Mesenchymal stem cell (in vitro differentiated cells and primary cell): ENCODE measurements at regions not wholly inside any gene's neighbourhood (a gene's known extent, or its start where the extent isn't known, plus 50 kb on each side); places are given as distances from the start of the nearest gene placed in this dataset.

ENCODE experiments used
- DNase-seq: peaks from one replicate; pipeline ENCODE4 v3.0.0-alpha.2; 2013
- H2AFZ ChIP-seq: one replicate; pipeline ENCODE4 v1.6.1; 2013; ENCODE audit warnings: low read depth, mild to moderate bottlenecking, control low read depth, inconsistent platforms, low read length, moderate library complexity
- H2AK5ac ChIP-seq: 2 replicates; pipeline ENCODE4 v1.6.1; 2013; ENCODE audit warnings: low read length, moderate library complexity, mild to moderate bottlenecking, inconsistent platforms; ENCODE audit not compliant: severe bottlenecking
- H2BK120ac ChIP-seq: one replicate; pipeline ENCODE4 v1.6.1; 2013; ENCODE audit warnings: low read depth, mild to moderate bottlenecking, inconsistent platforms, low read length, moderate library complexity
- H2BK12ac ChIP-seq, 2 experiments: one replicate each; pipeline ENCODE4 v1.6.1; 2013; ENCODE audit warnings: inconsistent platforms in 2 of 2, low read length in 2 of 2, mild to moderate bottlenecking in 2 of 2, moderate library complexity in 2 of 2, control low read depth in 1 of 2
- H2BK15ac ChIP-seq: one replicate; pipeline ENCODE4 v1.6.1; 2013; ENCODE audit warnings: mild to moderate bottlenecking, low read depth, inconsistent platforms; ENCODE audit not compliant: poor library complexity, severe bottlenecking
- H2BK5ac ChIP-seq: 2 replicates; pipeline ENCODE4 v1.6.1; 2013; ENCODE audit warnings: low read depth, mild to moderate bottlenecking, low read length, control low read depth, inconsistent platforms; ENCODE audit not compliant: poor library complexity, severe bottlenecking
- H3K14ac ChIP-seq, 2 experiments: one replicate each; pipeline ENCODE4 v1.6.1; 2013; ENCODE audit warnings: inconsistent platforms in 2 of 2, low read length in 2 of 2, control low read depth in 1 of 2, mild to moderate bottlenecking in 1 of 2, moderate library complexity in 1 of 2
- H3K18ac ChIP-seq, 2 experiments: one replicate each; pipeline ENCODE4 v1.6.1; 2013; ENCODE audit warnings: inconsistent platforms in 2 of 2, low read length in 2 of 2, control low read depth in 1 of 2, low read depth in 1 of 2, mild to moderate bottlenecking in 1 of 2
- H3K23ac ChIP-seq, 2 experiments: one replicate each; pipeline ENCODE4 v1.6.1; 2013; ENCODE audit warnings: inconsistent platforms in 2 of 2, low read length in 2 of 2, mild to moderate bottlenecking in 2 of 2, moderate library complexity in 2 of 2, control low read depth in 1 of 2
- H3K27ac ChIP-seq: 2 replicates; pipeline ENCODE4 v1.5.1; 2013; ENCODE audit warnings: mild to moderate bottlenecking, moderate library complexity, low read length, control low read depth, inconsistent platforms; ENCODE audit not compliant: poor library complexity, severe bottlenecking
- H3K27me3 ChIP-seq, 2 experiments: 2 replicates each; pipeline versions ENCODE4 v1.6.1 to v1.7.0; 2013; ENCODE audit warnings: low read length in 2 of 2, mild to moderate bottlenecking in 2 of 2, moderate library complexity in 2 of 2, control low read depth in 1 of 2, inconsistent platforms in 1 of 2; ENCODE audit not compliant: control insufficient read depth in 1 of 2, insufficient read depth in 1 of 2
- H3K36me3 ChIP-seq, 2 experiments: 2 replicates each; pipeline versions ENCODE4 v1.6.1 to v1.7.0; 2013; ENCODE audit warnings: low read length in 2 of 2, control low read depth in 1 of 2, inconsistent platforms in 1 of 2, low read depth in 1 of 2, mild to moderate bottlenecking in 1 of 2; ENCODE audit not compliant: insufficient read depth in 2 of 2, control insufficient read depth in 1 of 2
- H3K4ac ChIP-seq, 2 experiments: one replicate each; pipeline ENCODE4 v1.6.1; 2013; ENCODE audit warnings: inconsistent platforms in 2 of 2, low read length in 2 of 2, mild to moderate bottlenecking in 2 of 2, moderate library complexity in 2 of 2, control low read depth in 1 of 2, low read depth in 1 of 2
- H3K4me1 ChIP-seq: 2 replicates; pipeline ENCODE4 v1.6.1; 2013; ENCODE audit warnings: low read depth, low read length, control low read depth; ENCODE audit not compliant: control insufficient read depth, insufficient read depth
- H3K4me2 ChIP-seq: 2 replicates; pipeline ENCODE4 v1.6.1; 2013; ENCODE audit warnings: low read length, mild to moderate bottlenecking, inconsistent platforms; ENCODE audit not compliant: poor library complexity, severe bottlenecking
- H3K4me3 ChIP-seq, 2 experiments: 2 replicates each; pipeline versions ENCODE4 v1.5.1 to v1.7.0; 2013; ENCODE audit warnings: low read length in 2 of 2, mild to moderate bottlenecking in 2 of 2, control low read depth in 1 of 2, low read depth in 1 of 2; ENCODE audit not compliant: insufficient read depth in 1 of 2
- H3K79me1 ChIP-seq: replicated peaks from 2 replicates; pipeline ENCODE4 v1.6.1; 2013; ENCODE audit warnings: mild to moderate bottlenecking, control low read depth, low read length, inconsistent platforms; ENCODE audit not compliant: poor library complexity, severe bottlenecking
- H3K9ac ChIP-seq: 2 replicates; pipeline ENCODE4 v1.7.0; 2013; ENCODE audit warnings: mild to moderate bottlenecking, low read length, moderate library complexity
- H3K9me3 ChIP-seq: 2 replicates; pipeline ENCODE4 v1.7.0; 2013; ENCODE audit warnings: mild to moderate bottlenecking, low read length; ENCODE audit not compliant: control insufficient read depth
- H4K8ac ChIP-seq: one replicate; pipeline ENCODE4 v1.6.1; 2013; ENCODE audit warnings: inconsistent platforms, mild to moderate bottlenecking, low read length, moderate library complexity
- H4K91ac ChIP-seq: one replicate; pipeline ENCODE4 v1.6.1; 2013; ENCODE audit warnings: mild to moderate bottlenecking, low read length, inconsistent platforms
- WGBS: methylation state at CpG from one replicate; pipeline ENCODE4 v1.1.7; 2013; ENCODE audit warnings: mixed read lengths; 5-methylcytosine and 5-hydroxymethylcytosine counted together

DNA sequence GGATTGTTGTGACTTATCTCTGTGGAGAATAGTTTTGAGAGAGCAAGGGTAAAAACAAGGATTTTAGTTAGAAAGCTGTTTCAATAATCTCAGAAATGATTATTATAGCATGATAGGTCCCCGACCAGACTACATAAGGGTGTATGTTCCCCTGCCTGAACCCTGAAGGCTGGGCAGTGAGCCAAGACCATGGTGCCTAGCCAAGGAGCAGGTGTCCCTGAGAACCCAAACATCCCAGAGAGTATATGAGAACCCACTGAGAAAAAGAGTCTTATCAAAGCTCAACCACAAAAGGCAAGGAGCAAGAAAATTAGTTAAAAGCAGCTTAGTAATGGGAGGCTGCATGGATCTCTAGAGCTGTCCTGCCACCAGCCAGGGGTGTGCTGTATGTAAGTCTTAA lies 94.9 kb upstream of the UNC5C start:
- no peak overlapping the region for H3K4me3 ChIP-seq
- H3K27me3 ChIP-seq, result no peaks in the 10 kb centered on the region
- H4K91ac ChIP-seq, result no peak overlapping the region
- no peak overlapping the region for H2AK5ac ChIP-seq
- H4K8ac ChIP-seq, result no peak overlapping the region
- H3K4ac ChIP-seq, result no peak overlapping the region
- H3K4me2 ChIP-seq, result no peak overlapping the region
- no peak for DNase-seq
- no peak overlapping the region for H2BK15ac ChIP-seq
- no peak overlapping the region for H3K23ac ChIP-seq
- no peak overlapping the region for H3K18ac ChIP-seq
- no peak overlapping the region for H2BK5ac ChIP-seq
- H3K14ac ChIP-seq, result no peak overlapping the region
- H3K27ac ChIP-seq, result no peak overlapping the region
- whole genome bisulfite sequencing, result no CpG with 5 or more reads among the region's 1 CpG
- no peaks in the 10 kb centered on the region for H3K36me3 ChIP-seq
- no peak overlapping the region for H3K9ac ChIP-seq
- H3K79me1 ChIP-seq, result no peaks in the 10 kb centered on the region
- no peaks in the 10 kb centered on the region for H3K4me1 ChIP-seq
- H3K9me3 ChIP-seq, result no peaks in the 10 kb centered on the region
- H2BK120ac ChIP-seq, result no peak overlapping the region
- no peak overlapping the region for H2BK12ac ChIP-seq
- H2AFZ ChIP-seq, result no peak overlapping the region

DNA sequence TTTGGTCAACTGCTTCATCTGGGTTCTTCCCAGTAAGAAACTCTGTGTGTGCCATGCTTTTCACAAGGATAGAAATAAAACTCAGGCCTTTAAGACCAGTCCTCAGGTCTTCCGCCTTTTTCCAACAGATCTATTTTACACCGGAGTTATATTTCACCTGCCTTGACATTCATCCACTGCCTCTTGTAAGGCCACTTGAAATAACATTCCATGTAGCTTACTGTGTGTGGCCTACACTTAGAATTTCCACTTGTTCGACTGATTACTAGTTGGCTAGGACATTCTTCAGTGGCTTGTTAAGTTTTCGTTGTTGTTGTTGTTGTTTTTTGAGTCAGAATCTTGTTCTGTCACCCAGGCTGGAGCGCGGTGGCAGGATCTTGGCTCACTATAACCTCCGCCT lies 92.8 kb upstream of the UNC5C start:
- no peak overlapping the region for H2BK120ac ChIP-seq
- H3K36me3 ChIP-seq, result no peaks in the 10 kb centered on the region
- no peak overlapping the region for H2BK15ac ChIP-seq
- no peak overlapping the region for H3K23ac ChIP-seq
- H3K79me1 ChIP-seq, result no peaks in the 10 kb centered on the region
- no peaks in the 10 kb centered on the region for H3K9me3 ChIP-seq
- no peak overlapping the region for H3K4ac ChIP-seq
- no peak overlapping the region for H3K4me3 ChIP-seq
- H2AK5ac ChIP-seq, result no peak overlapping the region
- H3K4me1 ChIP-seq, result no peaks in the 10 kb centered on the region
- H3K4me2 ChIP-seq, result no peak overlapping the region
- no peak overlapping the region for H2BK5ac ChIP-seq
- no peak overlapping the region for H2AFZ ChIP-seq
- H2BK12ac ChIP-seq, result no peak overlapping the region
- 79% methylated on average over 7 of the region's 7 CpGs for WGBS
- H3K18ac ChIP-seq, result no peak overlapping the region
- H3K27ac ChIP-seq, result no peak overlapping the region
- no peaks in the 10 kb centered on the region for H3K27me3 ChIP-seq
- H4K91ac ChIP-seq, result no peak overlapping the region
- no peak for DNase-seq
- no peak overlapping the region for H3K9ac ChIP-seq
- no peak overlapping the region for H4K8ac ChIP-seq
- H3K14ac ChIP-seq, result no peak overlapping the region

DNA sequence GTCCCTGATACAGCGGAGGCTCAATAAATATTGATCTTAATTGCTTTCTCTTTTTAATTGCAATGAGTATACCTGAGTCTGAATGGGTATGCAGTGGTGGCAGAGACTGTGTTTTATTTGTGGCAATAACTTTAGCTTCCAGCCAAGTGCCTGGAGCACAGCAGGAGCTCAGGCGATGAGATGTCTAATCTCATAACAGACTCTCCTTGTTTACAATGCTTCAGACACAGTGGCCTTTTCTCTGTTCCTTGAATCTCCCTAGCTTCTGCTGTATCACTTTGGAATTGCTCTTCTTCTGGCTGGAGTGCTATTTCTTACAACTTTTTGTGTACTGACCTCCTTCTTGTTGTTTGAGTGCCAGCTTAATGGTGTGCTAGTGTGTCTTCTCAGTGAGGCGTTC lies 91.5 kb upstream of the UNC5C start:
- Histone ChIP-seq H2BK120ac (no peak overlapping the region), H3K4me2 (no peak overlapping the region), H2BK5ac (no peak overlapping the region), H2BK15ac (no peak overlapping the region), H4K91ac (no peak overlapping the region), H3K18ac (no peak overlapping the region), H3K4me1 (no peaks in the 10 kb centered on the region), H3K4ac (no peak overlapping the region), H3K4me3 (no peak overlapping the region), H2AFZ (no peak overlapping the region), H3K9ac (no peak overlapping the region), H3K27ac (no peak overlapping the region), H4K8ac (no peak overlapping the region), H2AK5ac (no peak overlapping the region), H3K14ac (no peak overlapping the region), H3K36me3 (no peaks in the 10 kb centered on the region), H3K27me3 (no peaks in the 10 kb centered on the region), H2BK12ac (no peak overlapping the region), H3K23ac (no peak overlapping the region), H3K79me1 (no peaks in the 10 kb centered on the region), H3K9me3 (no peaks in the 10 kb centered on the region)
- 90% methylated on average over 2 of the region's 3 CpGs for WGBS
- peak; percentile 9 for DNase-seq

DNA sequence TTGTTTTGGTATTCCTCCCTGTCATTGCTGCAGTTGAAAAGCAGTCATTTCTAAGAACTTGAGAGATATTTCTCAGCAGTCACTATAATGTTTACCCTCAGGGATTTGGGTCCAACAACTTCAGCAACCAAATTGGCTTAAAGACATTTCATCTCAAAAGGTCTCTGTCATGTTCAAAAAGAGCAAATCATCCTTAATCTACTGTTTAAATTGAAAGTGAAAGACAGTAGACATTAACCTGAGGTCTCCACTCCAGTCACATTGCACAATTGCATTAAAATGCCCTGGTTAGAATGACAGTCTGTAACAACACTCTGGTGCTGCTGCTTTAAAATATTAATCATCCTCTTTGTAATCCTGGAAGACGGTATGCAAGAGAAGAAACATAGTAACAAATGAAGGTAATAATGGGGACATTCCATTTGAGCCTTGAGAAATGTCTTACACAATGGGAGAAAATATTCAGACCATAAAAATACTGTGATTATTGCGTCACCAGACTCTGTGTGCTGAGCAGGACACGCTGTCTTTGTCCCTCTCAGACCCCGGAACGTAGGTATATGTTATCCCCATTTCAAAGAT lies 90.2 kb upstream of the UNC5C start:
- peak; percentile 60 for DNase-seq
- no peak overlapping the region for H3K14ac ChIP-seq
- H3K27ac ChIP-seq, result no peak overlapping the region
- no peak overlapping the region for H3K4me2 ChIP-seq
- H4K8ac ChIP-seq, result no peak overlapping the region
- H3K36me3 ChIP-seq, result no peaks in the 10 kb centered on the region
- no peak overlapping the region for H3K9ac ChIP-seq
- no peak overlapping the region for H2AFZ ChIP-seq
- H3K9me3 ChIP-seq, result no peaks in the 10 kb centered on the region
- H4K91ac ChIP-seq, result no peak overlapping the region
- H2BK120ac ChIP-seq, result no peak overlapping the region
- no peak overlapping the region for H3K18ac ChIP-seq
- no peak overlapping the region for H2BK15ac ChIP-seq
- no peak overlapping the region for H2BK12ac ChIP-seq
- H3K27me3 ChIP-seq, result no peaks in the 10 kb centered on the region
- H2AK5ac ChIP-seq, result no peak overlapping the region
- H3K4me3 ChIP-seq, result no peak overlapping the region
- no peak overlapping the region for H3K23ac ChIP-seq
- WGBS, result 74% methylated on average over 5 of the region's 5 CpGs
- H2BK5ac ChIP-seq, result no peak overlapping the region
- H3K4me1 ChIP-seq, result no peaks in the 10 kb centered on the region
- H3K4ac ChIP-seq, result no peak overlapping the region
- H3K79me1 ChIP-seq, result no peaks in the 10 kb centered on the region
